NCI-H1436 treated with DMSO at 0.1 percent for 48 hours (cell line): ENCODE measurements at regions not wholly inside any gene's neighbourhood (a gene's known extent, or its start where the extent isn't known, plus 50 kb on each side); places are given as distances from the start of the nearest gene placed in this dataset.

Experiments
- DNase-seq: peaks from one replicate; lab custom pipeline; 2025; lab: John Stamatoyannopoulos, UW

- no peak for DNase-seq
Measured at GRCh38 chr6:168155821-168156741, 77.1 kb upstream of the FRMD1 start.

GRCh38 chr6:168155193-168155592, 76.2 kb upstream of the FRMD1 start:
- DNase-seq: no peak

GRCh38 chr6:168154263-168154917, 75.4 kb upstream of the FRMD1 start:
- DNase-seq: no peak

- DNase-seq: no peak
Measured at GRCh38 chr6:168153553-168153952, 74.5 kb upstream of the FRMD1 start.

GRCh38 chr6:168152980-168153379, 74.0 kb upstream of the FRMD1 start:
- no peak for DNase-seq

- no peak for DNase-seq
Measured at GRCh38 chr6:168152306-168152963, 73.4 kb upstream of the FRMD1 start.

GRCh38 chr6:168150551-168151320, 71.7 kb upstream of the FRMD1 start:
- DNase-seq: no peak

- no peak for DNase-seq
Measured at GRCh38 chr6:168149015-168149414, 70.0 kb upstream of the FRMD1 start.

- DNase-seq: no peak
Measured at GRCh38 chr6:168148231-168148849, 69.3 kb upstream of the FRMD1 start.

GRCh38 chr6:168147205-168147738, 68.3 kb upstream of the FRMD1 start:
- DNase-seq: no peak

- no peak for DNase-seq
Measured at GRCh38 chr6:168145747-168146596, 67.0 kb upstream of the FRMD1 start.

GRCh38 chr6:168139121-168139520, 60.1 kb upstream of the FRMD1 start:
- no peak for DNase-seq

- no peak for DNase-seq
Measured at GRCh38 chr6:168138436-168138835, 59.4 kb upstream of the FRMD1 start.

GRCh38 chr6:168137024-168137423, 58.0 kb upstream of the FRMD1 start:
- DNase-seq: no peak

- DNase-seq: no peak
Measured at GRCh38 chr6:168136622-168137021, 57.6 kb upstream of the FRMD1 start.

GRCh38 chr6:168136001-168136400, 57.0 kb upstream of the FRMD1 start:
- no peak for DNase-seq

- DNase-seq: no peak
Measured at GRCh38 chr6:168134560-168135201, 55.7 kb upstream of the FRMD1 start.

- no peak for DNase-seq
Measured at GRCh38 chr6:168133687-168134559, 54.9 kb upstream of the FRMD1 start.

GRCh38 chr6:168133168-168133561, 54.2 kb upstream of the FRMD1 start:
- DNase-seq: no peak
